ENCODE measurements at regions not wholly inside any gene's neighbourhood (a gene's known extent, or its start where the extent isn't known, plus 50 kb on each side); places are given as distances from the start of the nearest gene placed in this dataset.

DNA sequence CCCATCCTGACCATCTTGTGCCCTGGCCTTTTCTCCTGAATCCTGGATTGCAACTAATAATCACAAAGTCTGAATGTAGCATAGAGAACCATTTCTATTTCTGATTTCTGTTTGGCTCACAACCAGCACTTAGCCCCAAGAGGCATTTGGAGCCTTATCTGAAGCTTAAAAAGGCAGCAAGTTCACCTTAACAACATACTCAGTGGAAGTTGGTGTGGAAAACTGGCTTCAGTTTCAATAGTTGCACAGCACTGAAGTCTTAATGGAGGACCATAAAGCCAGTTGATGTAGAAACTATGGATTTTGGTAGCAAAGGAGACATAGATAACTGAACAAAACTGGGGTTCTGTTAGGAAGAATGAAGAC is 574.1 kb downstream of the PSAT1 start:
- peaks cover 32% of the 10 kb centered on the region for H3K4me1 ChIP-seq
- ATAC-seq (peak in 1 of 2 experiments; percentile 6; a peak in 1 of 6 replicates), FAIRE-seq (peak; percentile 93), DNase-seq (ENCODE audit: low read depth in 1 of 2, low spot score in 1 of 2) (peak in 1 of 2 experiments; percentile 46)
- peak overlapping the region; percentile 82 to 94 for H3K27ac ChIP-seq
- POLR2A ChIA-PET = interaction anchor here (1.8 kb wide), 1 partner anchor 701 kb away, joined by 10 read pairs; the partner anchor contains the start of gene TLE4
- TF ChIP-seq, protein P1, sequence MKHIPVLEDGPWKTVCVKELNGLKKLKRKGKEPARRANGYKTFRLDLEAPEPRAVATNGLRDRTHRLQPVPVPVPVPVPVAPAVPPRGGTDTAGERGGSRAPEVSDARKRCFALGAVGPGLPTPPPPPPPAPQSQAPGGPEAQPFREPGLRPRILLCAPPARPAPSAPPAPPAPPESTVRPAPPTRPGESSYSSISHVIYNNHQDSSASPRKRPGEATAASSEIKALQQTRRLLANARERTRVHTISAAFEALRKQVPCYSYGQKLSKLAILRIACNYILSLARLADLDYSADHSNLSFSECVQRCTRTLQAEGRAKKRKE (CRISPR knock-in tag; IDR thresholded peaks at IDR 0.05; ENCODE audit: low read depth) = no peak
- TF ChIP-seq, protein P2, sequence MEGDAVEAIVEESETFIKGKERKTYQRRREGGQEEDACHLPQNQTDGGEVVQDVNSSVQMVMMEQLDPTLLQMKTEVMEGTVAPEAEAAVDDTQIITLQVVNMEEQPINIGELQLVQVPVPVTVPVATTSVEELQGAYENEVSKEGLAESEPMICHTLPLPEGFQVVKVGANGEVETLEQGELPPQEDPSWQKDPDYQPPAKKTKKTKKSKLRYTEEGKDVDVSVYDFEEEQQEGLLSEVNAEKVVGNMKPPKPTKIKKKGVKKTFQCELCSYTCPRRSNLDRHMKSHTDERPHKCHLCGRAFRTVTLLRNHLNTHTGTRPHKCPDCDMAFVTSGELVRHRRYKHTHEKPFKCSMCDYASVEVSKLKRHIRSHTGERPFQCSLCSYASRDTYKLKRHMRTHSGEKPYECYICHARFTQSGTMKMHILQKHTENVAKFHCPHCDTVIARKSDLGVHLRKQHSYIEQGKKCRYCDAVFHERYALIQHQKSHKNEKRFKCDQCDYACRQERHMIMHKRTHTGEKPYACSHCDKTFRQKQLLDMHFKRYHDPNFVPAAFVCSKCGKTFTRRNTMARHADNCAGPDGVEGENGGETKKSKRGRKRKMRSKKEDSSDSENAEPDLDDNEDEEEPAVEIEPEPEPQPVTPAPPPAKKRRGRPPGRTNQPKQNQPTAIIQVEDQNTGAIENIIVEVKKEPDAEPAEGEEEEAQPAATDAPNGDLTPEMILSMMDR (IDR thresholded peaks at IDR 0.05) = no peak
- no peak for TF ChIP-seq CEBPB (IDR thresholded peaks at IDR 0.05)
- TF ChIP-seq HEYL (CRISPR knock-in tag; IDR thresholded peaks at IDR 0.05) = peak; percentile 35; the same call in 1 of the 2 replicates
- TF ChIP-seq, protein P3, sequence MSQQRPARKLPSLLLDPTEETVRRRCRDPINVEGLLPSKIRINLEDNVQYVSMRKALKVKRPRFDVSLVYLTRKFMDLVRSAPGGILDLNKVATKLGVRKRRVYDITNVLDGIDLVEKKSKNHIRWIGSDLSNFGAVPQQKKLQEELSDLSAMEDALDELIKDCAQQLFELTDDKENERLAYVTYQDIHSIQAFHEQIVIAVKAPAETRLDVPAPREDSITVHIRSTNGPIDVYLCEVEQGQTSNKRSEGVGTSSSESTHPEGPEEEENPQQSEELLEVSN (IDR thresholded peaks at IDR 0.05; ENCODE audit: borderline replicate concordance, low read depth) = no peak
- no peak for TF ChIP-seq TP53 (CRISPR knock-in tag; IDR thresholded peaks at IDR 0.05)
- no peak for TF ChIP-seq CHD2 (IDR thresholded peaks at IDR 0.05; ENCODE audit: low read length, partially characterized antibody)
- peak; percentile 81; the same call in 1 of the 2 replicates for TF ChIP-seq RARB (CRISPR knock-in tag; IDR thresholded peaks at IDR 0.05)
- H3K4me3 ChIP-seq = no peak overlapping the region
- CTCF ChIA-PET = interaction anchor here (1.2 to 1.5 kb wide), 4 partner anchors 74 to 699 kb away, joined by 3 read pairs; no protein-coding TSS in a partner anchor
- H3K4me2 ChIP-seq = peak overlapping the region; percentile 26
- H3K9me3 ChIP-seq = peaks cover 44% of the 10 kb centered on the region

DNA sequence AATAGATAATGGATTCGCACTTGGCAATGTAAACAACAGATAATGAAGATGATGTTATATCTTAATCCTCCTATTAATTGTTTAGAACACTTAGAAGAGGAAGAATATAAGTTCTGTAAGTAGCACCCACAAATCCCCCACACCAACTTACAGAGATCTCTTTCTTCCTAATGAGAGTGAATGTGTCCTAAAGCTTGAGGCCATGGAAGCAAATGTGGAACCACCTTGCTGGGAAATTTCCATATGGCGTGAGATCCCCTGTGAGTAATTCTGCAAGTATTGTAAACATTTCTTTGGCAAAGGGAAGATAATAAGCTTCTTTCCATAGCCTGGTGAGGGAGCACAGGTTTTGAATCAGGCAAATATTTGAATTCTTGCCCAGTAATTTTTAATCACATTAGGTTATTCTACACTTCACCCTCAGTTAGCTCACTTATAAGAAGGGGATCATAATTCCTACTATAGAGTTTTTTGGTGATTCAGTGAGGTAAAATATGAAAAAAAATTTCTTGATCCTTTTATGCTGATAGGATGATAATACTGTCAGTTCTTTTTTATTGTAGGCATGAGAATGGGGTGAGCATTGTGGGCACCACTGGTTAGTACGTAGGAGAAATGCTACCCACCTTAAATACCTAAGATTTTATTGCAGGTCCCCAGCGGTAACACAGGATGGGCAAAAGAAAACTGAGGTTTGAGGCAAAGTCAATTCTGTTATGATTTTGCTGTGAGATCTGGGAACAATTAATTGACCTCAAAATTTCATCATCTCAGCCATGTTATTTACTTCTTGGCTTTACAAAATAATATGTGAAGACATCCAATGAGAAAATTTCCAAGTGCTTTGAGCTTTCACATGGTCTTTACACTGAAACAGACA is 574.8 kb downstream of the PSAT1 start:
- no peak overlapping the region for H3K4me3 ChIP-seq
- FAIRE-seq (no peak), DNase-seq (ENCODE audit: low read depth in 1 of 2, low spot score in 1 of 2) (peak; percentile 45 to 96), ATAC-seq (peak; percentile 83 to 90)
- 3% methylated on average over 4 of the region's 4 CpGs for WGBS (ENCODE audit: missing lambda C conversion rate)
- H3K9me3 ChIP-seq = peaks cover 44% of the 10 kb centered on the region
- peak overlapping the region; percentile 26 for H3K4me2 ChIP-seq
- ChIA-PET CTCF (interaction anchor here (1.2 to 1.5 kb wide), 6 partner anchors 21 to 699 kb away, joined by 3 to 5 read pairs (median 3); no protein-coding TSS in a partner anchor), POLR2A (interaction anchor here (1.8 kb wide), 1 partner anchor 700 kb away, joined by 10 read pairs; the partner anchor contains the start of gene TLE4)
- H3K27ac ChIP-seq = peak overlapping the region; percentile 82 to 94
- H3K4me1 ChIP-seq = peaks cover 28% of the 10 kb centered on the region
- no peak for TF ChIP-seq ZC3H11A (IDR thresholded peaks at IDR 0.05)
- TF ChIP-seq GATA3 (IDR thresholded peaks at IDR 0.05; ENCODE audit: borderline replicate concordance) = peak; percentile 95
- TF ChIP-seq FOSL2 (IDR thresholded peaks at IDR 0.05) = peak; percentile 87
- TF ChIP-seq FOSL2 (CRISPR knock-in tag; IDR thresholded peaks at IDR 0.05) = peak; percentile 93
- no peak for TF ChIP-seq HEYL (CRISPR knock-in tag; IDR thresholded peaks at IDR 0.05)
- TF ChIP-seq, protein P1 (CRISPR knock-in tag; IDR thresholded peaks at IDR 0.05; ENCODE audit: low read depth) = peak; percentile 86
- no peak for TF ChIP-seq CHD4 (IDR thresholded peaks at IDR 0.05; ENCODE audit: borderline replicate concordance)
- TF ChIP-seq HOXB5 (CRISPR knock-in tag; IDR thresholded peaks at IDR 0.05) = peak; percentile 95
- TF ChIP-seq JUNB (IDR thresholded peaks at IDR 0.05) = peak; percentile 93
- TF ChIP-seq CBX8 (IDR thresholded peaks at IDR 0.05) = no peak
- TF ChIP-seq EP300 (IDR thresholded peaks at IDR 0.05) = peak; percentile 89 to 95; a peak in 4 of 5 replicates
- no peak for TF ChIP-seq KDM5A (IDR thresholded peaks at IDR 0.05)
- TF ChIP-seq, protein P3 (IDR thresholded peaks at IDR 0.05; ENCODE audit: borderline replicate concordance, low read depth) = peak; percentile 34; the same call in 1 of the 2 replicates
- TF ChIP-seq, protein P4, sequence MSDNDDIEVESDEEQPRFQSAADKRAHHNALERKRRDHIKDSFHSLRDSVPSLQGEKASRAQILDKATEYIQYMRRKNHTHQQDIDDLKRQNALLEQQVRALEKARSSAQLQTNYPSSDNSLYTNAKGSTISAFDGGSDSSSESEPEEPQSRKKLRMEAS (IDR thresholded peaks at IDR 0.05) = peak; percentile 87
- TF ChIP-seq ZSCAN20 (CRISPR knock-in tag; IDR thresholded peaks at IDR 0.05) = peak; percentile 92
- TF ChIP-seq, protein P5, sequence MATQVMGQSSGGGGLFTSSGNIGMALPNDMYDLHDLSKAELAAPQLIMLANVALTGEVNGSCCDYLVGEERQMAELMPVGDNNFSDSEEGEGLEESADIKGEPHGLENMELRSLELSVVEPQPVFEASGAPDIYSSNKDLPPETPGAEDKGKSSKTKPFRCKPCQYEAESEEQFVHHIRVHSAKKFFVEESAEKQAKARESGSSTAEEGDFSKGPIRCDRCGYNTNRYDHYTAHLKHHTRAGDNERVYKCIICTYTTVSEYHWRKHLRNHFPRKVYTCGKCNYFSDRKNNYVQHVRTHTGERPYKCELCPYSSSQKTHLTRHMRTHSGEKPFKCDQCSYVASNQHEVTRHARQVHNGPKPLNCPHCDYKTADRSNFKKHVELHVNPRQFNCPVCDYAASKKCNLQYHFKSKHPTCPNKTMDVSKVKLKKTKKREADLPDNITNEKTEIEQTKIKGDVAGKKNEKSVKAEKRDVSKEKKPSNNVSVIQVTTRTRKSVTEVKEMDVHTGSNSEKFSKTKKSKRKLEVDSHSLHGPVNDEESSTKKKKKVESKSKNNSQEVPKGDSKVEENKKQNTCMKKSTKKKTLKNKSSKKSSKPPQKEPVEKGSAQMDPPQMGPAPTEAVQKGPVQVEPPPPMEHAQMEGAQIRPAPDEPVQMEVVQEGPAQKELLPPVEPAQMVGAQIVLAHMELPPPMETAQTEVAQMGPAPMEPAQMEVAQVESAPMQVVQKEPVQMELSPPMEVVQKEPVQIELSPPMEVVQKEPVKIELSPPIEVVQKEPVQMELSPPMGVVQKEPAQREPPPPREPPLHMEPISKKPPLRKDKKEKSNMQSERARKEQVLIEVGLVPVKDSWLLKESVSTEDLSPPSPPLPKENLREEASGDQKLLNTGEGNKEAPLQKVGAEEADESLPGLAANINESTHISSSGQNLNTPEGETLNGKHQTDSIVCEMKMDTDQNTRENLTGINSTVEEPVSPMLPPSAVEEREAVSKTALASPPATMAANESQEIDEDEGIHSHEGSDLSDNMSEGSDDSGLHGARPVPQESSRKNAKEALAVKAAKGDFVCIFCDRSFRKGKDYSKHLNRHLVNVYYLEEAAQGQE (IDR thresholded peaks at IDR 0.05) = no peak
- TF ChIP-seq, protein P6, sequence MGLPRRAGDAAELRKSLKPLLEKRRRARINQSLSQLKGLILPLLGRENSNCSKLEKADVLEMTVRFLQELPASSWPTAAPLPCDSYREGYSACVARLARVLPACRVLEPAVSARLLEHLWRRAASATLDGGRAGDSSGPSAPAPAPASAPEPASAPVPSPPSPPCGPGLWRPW (IDR thresholded peaks at IDR 0.05) = 0 out of 2 replicates have a peak, but pooled peaks have one; percentile 17
- peak; percentile 84 for TF ChIP-seq FOXS1 (CRISPR knock-in tag; IDR thresholded peaks at IDR 0.05)
- no peak for TF ChIP-seq CBX2 (IDR thresholded peaks at IDR 0.05; ENCODE audit: borderline replicate concordance, low read depth)
- TF ChIP-seq SREBF2 (IDR thresholded peaks at IDR 0.05) = no peak
- TF ChIP-seq NR3C1 (IDR thresholded peaks at IDR 0.05) = no peak
